Activated CD8-positive, alpha-beta memory T cell treated with anti-CD3 and anti-CD28 coated beads, Interleukin-2, amount 10 ng/mL, durations not matched to agents 7 days and 5 days (primary cell): ENCODE measurements at regions not wholly inside any gene's neighbourhood (a gene's known extent, or its start where the extent isn't known, plus 50 kb on each side); places are given as distances from the start of the nearest gene placed in this dataset.

Source experiments
- ATAC-seq: fragments of 150-1000 bp; cut with Tn5 transposase; one replicate; pipeline ENCODE4 v1.10.0; 2021; ENCODE audit warnings: moderate library complexity
- CTCF ChIA-PET: fragments of 350-600 bp; sonication (Branson Sonifier 250); formaldehyde crosslinking; loops from one replicate; lab custom pipeline; 2021; ENCODE audit warnings: antibody characterized with exemption; lab: Charles Lee
- DNase-seq: peaks from one replicate; pipeline ENCODE4 v3.0.0-alpha.2; 2020
- H3K27ac Mint-ChIP-seq: one replicate; pipeline ENCODE4 v1.8.0; 2021; ENCODE audit warnings: mild to moderate bottlenecking, mixed read lengths
- H3K27me3 Mint-ChIP-seq: one replicate; pipeline ENCODE4 v1.8.0; 2021; ENCODE audit warnings: mixed read lengths
- H3K36me3 Mint-ChIP-seq: one replicate; pipeline ENCODE4 v1.8.0; 2021; ENCODE audit warnings: mild to moderate bottlenecking, mixed read lengths
- H3K4me1 Mint-ChIP-seq: one replicate; pipeline ENCODE4 v1.8.0; 2021; ENCODE audit warnings: mixed read lengths
- H3K4me3 Mint-ChIP-seq: one replicate; pipeline ENCODE4 v1.8.0; 2021; ENCODE audit warnings: mild to moderate bottlenecking, moderate library complexity, mixed read lengths
- H3K9me3 Mint-ChIP-seq: one replicate; pipeline ENCODE4 v1.8.0; 2022; ENCODE audit warnings: low read depth, mixed read lengths

DNA sequence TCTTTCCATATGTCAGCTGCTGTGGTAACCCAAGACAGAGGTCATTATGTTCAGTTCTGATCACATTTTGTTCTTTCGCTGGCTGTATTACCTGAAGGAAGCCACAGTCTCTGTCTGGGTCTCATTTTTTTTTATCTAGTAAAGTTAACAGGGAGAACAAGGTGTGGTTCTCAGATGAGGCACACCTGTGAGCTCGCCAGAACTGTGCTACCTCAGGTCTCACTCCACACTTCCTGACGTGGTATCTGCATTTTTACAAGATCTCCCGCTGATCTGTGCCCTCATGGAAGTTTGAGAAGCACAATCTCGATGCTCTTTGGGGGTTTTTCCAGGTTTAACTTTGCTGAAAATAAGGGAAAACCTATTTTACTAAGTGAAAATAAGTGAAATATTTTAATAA is 169.5 kb upstream of the CENPW start:
- ATAC-seq, result no peak
- CTCF ChIA-PET, result no interaction called here

DNA sequence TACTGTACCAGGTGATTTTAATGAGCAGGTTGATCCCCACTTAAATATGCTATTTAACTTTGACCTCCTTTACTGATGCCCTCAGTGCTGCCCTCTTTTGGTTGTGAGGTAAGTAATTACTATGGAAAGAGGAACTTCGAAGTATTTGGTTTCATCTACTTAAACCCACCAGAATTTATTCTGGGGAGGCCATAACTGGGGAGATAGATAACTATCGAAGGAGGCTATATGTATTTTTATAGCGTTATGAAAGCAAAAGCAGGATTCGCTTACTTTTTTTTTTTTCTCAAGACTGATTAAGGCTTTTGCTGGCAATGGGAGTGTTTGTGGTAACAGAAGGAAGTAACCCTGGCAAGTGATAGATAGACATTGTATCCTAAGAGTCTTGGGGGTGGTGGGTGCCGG is 168.9 kb upstream of the CENPW start:
- CTCF ChIA-PET, result no interaction called here
- no peaks in the 10 kb centered on the region for H3K27me3 Mint-ChIP-seq
- peaks cover 4% of the 10 kb centered on the region for H3K4me1 Mint-ChIP-seq
- DNase-seq, result peak; percentile 44
- no peak overlapping the region for H3K27ac Mint-ChIP-seq
- H3K4me3 Mint-ChIP-seq, result peak overlapping the region; percentile 48
- no peaks in the 10 kb centered on the region for H3K36me3 Mint-ChIP-seq
- ATAC-seq, result peak; percentile 60
- H3K9me3 Mint-ChIP-seq, result no peaks in the 10 kb centered on the region

More for the DNA sequence above, 169.5 kb upstream of the CENPW start:
- Mint-ChIP-seq H3K9me3 (no peaks in the 10 kb centered on the region), H3K27me3 (no peaks in the 10 kb centered on the region), H3K4me1 (peaks cover 4% of the 10 kb centered on the region), H3K27ac (no peak overlapping the region), H3K4me3 (no peak overlapping the region), H3K36me3 (peaks cover 1% of the 10 kb centered on the region)
- no peak for DNase-seq

- CTCF ChIA-PET, result no interaction called here
- H3K27me3 Mint-ChIP-seq, result no peaks in the 10 kb centered on the region
- ATAC-seq, result no peak
- H3K27ac Mint-ChIP-seq, result no peak overlapping the region
- DNase-seq, result no peak
- peaks cover 4% of the 10 kb centered on the region for H3K4me1 Mint-ChIP-seq
- no peaks in the 10 kb centered on the region for H3K36me3 Mint-ChIP-seq
- no peak overlapping the region for H3K4me3 Mint-ChIP-seq
- no peaks in the 10 kb centered on the region for H3K9me3 Mint-ChIP-seq
Measured at GRCh38 chr6:126172131-126172530, 167.8 kb upstream of the CENPW start.

DNA sequence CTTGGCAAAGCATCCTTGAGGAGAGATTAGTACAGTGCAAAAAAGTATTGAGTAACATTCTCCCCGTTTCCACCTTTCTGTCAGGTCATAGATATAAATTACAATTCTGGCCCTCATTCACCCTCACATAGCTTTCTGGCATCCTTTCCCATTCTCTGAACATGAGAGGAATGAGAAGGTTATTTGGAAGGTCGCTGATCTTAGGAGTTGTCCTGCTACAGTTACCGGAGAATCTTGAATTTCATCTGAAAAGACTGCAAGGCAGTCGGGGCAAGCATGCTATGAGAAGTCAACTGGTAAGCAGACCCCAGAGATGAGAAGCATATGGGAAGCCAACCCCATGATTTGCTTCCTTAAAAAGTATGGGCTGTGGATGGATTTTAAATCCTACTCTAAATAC is 166.7 kb upstream of the CENPW start:
- Mint-ChIP-seq H3K27ac (no peak overlapping the region), H3K4me1 (peaks cover 4% of the 10 kb centered on the region), H3K9me3 (no peaks in the 10 kb centered on the region), H3K27me3 (no peaks in the 10 kb centered on the region), H3K36me3 (no peaks in the 10 kb centered on the region), H3K4me3 (no peak overlapping the region)
- CTCF ChIA-PET, result no interaction called here
- ATAC-seq, result no peak
- no peak for DNase-seq

DNA sequence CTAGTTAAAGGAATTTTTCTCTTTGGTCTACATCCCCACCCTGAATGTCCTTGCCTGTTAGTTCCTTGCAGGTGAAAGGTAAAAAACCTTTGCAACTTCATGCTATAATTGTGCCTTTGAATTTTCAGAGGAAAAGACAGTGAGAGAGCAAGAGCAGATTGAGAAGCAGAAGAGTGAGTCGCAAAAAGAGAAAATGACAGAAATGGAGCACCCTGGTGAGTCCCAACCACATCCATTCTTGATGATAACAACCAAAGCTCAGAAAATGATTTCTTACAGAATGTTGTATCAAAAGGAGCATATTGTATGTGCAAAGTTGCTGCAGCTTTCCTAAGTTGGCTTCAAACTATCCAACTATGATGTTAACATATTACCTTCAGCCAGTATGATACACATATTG is 165.2 kb upstream of the CENPW start:
- ATAC-seq (no peak), DNase-seq (no peak)
- H3K4me1 Mint-ChIP-seq, result peaks cover 4% of the 10 kb centered on the region
- no peak overlapping the region for H3K27ac Mint-ChIP-seq
- no peaks in the 10 kb centered on the region for H3K9me3 Mint-ChIP-seq
- CTCF ChIA-PET, result interaction anchor here (1.3 kb wide), 1 partner anchor 9 kb away, joined by 3 read pairs; no protein-coding TSS in a partner anchor
- no peak overlapping the region for H3K4me3 Mint-ChIP-seq
- H3K36me3 Mint-ChIP-seq, result no peaks in the 10 kb centered on the region
- H3K27me3 Mint-ChIP-seq, result no peaks in the 10 kb centered on the region

GRCh38 chr6:126175251-126175650 is 164.7 kb upstream of the CENPW start:
- ATAC-seq, result no peak
- H3K4me1 Mint-ChIP-seq, result peaks cover 4% of the 10 kb centered on the region
- H3K4me3 Mint-ChIP-seq, result no peak overlapping the region
- H3K9me3 Mint-ChIP-seq, result no peaks in the 10 kb centered on the region
- H3K27ac Mint-ChIP-seq, result no peak overlapping the region
- no peak for DNase-seq
- H3K27me3 Mint-ChIP-seq, result no peaks in the 10 kb centered on the region
- CTCF ChIA-PET, result interaction anchor here (2.0 kb wide), 1 partner anchor 9 kb away, joined by 5 read pairs; no protein-coding TSS in a partner anchor
- H3K36me3 Mint-ChIP-seq, result no peaks in the 10 kb centered on the region

- CTCF ChIA-PET, result interaction anchor here (0.8 to 2.0 kb wide), 3 partner anchors 8 to 246 kb away, joined by 3 to 5 read pairs (median 3); no protein-coding TSS in a partner anchor
- no peak overlapping the region for H3K4me3 Mint-ChIP-seq
Measured at GRCh38 chr6:126176282-126176681, 163.6 kb upstream of the CENPW start.

GRCh38 chr6:126180585-126180984 is 159.3 kb upstream of the CENPW start:
- no peak for ATAC-seq
- CTCF ChIA-PET, result no interaction called here
- no peak overlapping the region for H3K4me3 Mint-ChIP-seq
- no peaks in the 10 kb centered on the region for H3K4me1 Mint-ChIP-seq
- DNase-seq, result peak; percentile 47
- H3K27ac Mint-ChIP-seq, result no peak overlapping the region
- H3K9me3 Mint-ChIP-seq, result no peaks in the 10 kb centered on the region
- H3K27me3 Mint-ChIP-seq, result no peaks in the 10 kb centered on the region
- H3K36me3 Mint-ChIP-seq, result no peaks in the 10 kb centered on the region

More at GRCh38 chr6:126176282-126176681, 163.6 kb upstream of the CENPW start:
- no peaks in the 10 kb centered on the region for H3K4me1 Mint-ChIP-seq
- DNase-seq (no peak), ATAC-seq (no peak)
- H3K9me3 Mint-ChIP-seq, result no peaks in the 10 kb centered on the region
- H3K27ac Mint-ChIP-seq, result no peak overlapping the region
- H3K27me3 Mint-ChIP-seq, result no peaks in the 10 kb centered on the region
- no peaks in the 10 kb centered on the region for H3K36me3 Mint-ChIP-seq

DNA sequence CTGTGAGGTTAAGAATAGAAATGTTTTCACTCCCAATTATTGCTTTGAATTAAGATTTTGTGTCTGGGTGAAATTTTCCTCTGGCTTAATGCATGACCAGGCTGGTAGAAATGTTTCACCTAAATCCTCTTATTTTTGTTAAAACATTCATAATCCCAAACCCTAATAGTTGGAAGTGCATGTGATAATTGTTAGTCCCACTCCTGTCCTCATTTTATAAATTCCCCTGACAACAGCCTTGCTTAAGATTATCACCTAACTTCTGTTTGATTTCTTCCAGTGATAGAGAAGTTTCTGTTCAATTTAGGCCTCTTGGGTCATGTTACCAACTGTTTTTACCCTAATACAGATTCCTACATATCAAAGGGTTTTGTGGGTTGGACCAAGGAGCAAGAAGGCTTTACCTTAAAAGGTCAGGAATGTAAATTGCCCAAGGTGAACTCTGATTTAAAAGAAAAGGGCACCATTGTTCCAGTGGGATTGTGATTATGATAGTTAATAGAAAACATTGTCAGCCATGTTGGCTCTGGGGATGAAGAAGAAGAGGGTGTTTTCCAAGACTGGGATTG is 158.7 kb upstream of the CENPW start:
- no peaks in the 10 kb centered on the region for H3K36me3 Mint-ChIP-seq
- CTCF ChIA-PET, result no interaction called here
- H3K4me1 Mint-ChIP-seq, result no peaks in the 10 kb centered on the region
- H3K9me3 Mint-ChIP-seq, result no peaks in the 10 kb centered on the region
- H3K27me3 Mint-ChIP-seq, result no peaks in the 10 kb centered on the region
- no peak overlapping the region for H3K4me3 Mint-ChIP-seq
- DNase-seq (no peak), ATAC-seq (no peak)
- H3K27ac Mint-ChIP-seq, result no peak overlapping the region

DNA sequence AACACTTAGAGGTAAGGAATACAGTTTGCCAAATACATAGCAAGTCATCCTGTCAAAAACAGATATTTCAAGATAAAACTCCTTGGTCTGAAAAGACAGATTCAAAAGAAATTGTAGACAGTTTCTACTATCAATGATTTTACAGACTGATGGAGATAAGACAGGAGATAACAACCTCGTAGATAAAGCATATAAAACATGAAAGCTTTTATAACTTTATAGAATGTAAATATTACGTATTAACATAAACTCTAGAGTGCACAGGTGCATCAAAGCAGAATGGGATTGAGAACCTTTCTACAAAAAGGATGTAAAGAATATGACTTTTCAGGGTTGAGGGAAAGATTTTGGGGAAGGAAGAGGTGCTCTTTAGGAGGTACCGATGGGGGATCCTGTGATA is 158.0 kb upstream of the CENPW start:
- Mint-ChIP-seq H3K36me3 (no peaks in the 10 kb centered on the region), H3K4me1 (no peaks in the 10 kb centered on the region), H3K9me3 (no peaks in the 10 kb centered on the region), H3K27me3 (no peaks in the 10 kb centered on the region), H3K27ac (no peak overlapping the region), H3K4me3 (no peak overlapping the region)
- DNase-seq (no peak), ATAC-seq (no peak)
- CTCF ChIA-PET, result no interaction called here

- CTCF ChIA-PET, result interaction anchor here (1.1 kb wide), 1 partner anchor 8 kb away, joined by 3 read pairs; no protein-coding TSS in a partner anchor
- H3K27ac Mint-ChIP-seq, result no peak overlapping the region
- H3K4me3 Mint-ChIP-seq, result no peak overlapping the region
- ATAC-seq (no peak), DNase-seq (no peak)
- no peaks in the 10 kb centered on the region for H3K9me3 Mint-ChIP-seq
- no peaks in the 10 kb centered on the region for H3K36me3 Mint-ChIP-seq
- no peaks in the 10 kb centered on the region for H3K4me1 Mint-ChIP-seq
- no peaks in the 10 kb centered on the region for H3K27me3 Mint-ChIP-seq
Measured at GRCh38 chr6:126182650-126183311, 157.1 kb upstream of the CENPW start.

GRCh38 chr6:126185774-126186173 is 154.1 kb upstream of the CENPW start:
- no peak for ATAC-seq
- Mint-ChIP-seq H3K4me1 (no peaks in the 10 kb centered on the region), H3K27ac (no peak overlapping the region), H3K36me3 (no peaks in the 10 kb centered on the region), H3K4me3 (no peak overlapping the region), H3K9me3 (no peaks in the 10 kb centered on the region), H3K27me3 (no peaks in the 10 kb centered on the region)
- CTCF ChIA-PET, result no interaction called here
- no peak for DNase-seq

GRCh38 chr6:126188279-126188909 is 151.5 kb upstream of the CENPW start:
- ATAC-seq, result no peak
- no peak for DNase-seq
- CTCF ChIA-PET, result no interaction called here
- H3K9me3 Mint-ChIP-seq, result no peaks in the 10 kb centered on the region
- H3K4me3 Mint-ChIP-seq, result no peak overlapping the region
- H3K27ac Mint-ChIP-seq, result no peak overlapping the region
- no peaks in the 10 kb centered on the region for H3K4me1 Mint-ChIP-seq
- no peaks in the 10 kb centered on the region for H3K27me3 Mint-ChIP-seq
- no peaks in the 10 kb centered on the region for H3K36me3 Mint-ChIP-seq
